SJSA1 (cell line): ENCODE measurements at regions not wholly inside any gene's neighbourhood (a gene's known extent, or its start where the extent isn't known, plus 50 kb on each side); places are given as distances from the start of the nearest gene placed in this dataset.
"Not testable (repeated sequence)": the region's sequence is repeated elsewhere in the genome, so short reads cannot be mapped to it uniquely, and the experiment has no call there.

Experiments
- DNase-seq, 2 experiments: peaks; one replicate each; pipeline ENCODE4 v3.0.0-alpha.2; 2015 to 2020; ENCODE audit warnings: low spot score in 2 of 2, low read depth in 1 of 2
- H3K27ac ChIP-seq: fragments of 250-450 bp; sonication (Bioruptor Pico); 2 replicates; pipeline ENCODE4 v1.5.1; 2020; ENCODE audit warnings: mild to moderate bottlenecking, moderate library complexity
- H3K27me3 ChIP-seq: fragments of 250-450 bp; sonication (Bioruptor Pico); replicated peaks from 2 replicates; pipeline ENCODE4 v1.5.1; 2020; ENCODE audit warnings: mild to moderate bottlenecking, moderate library complexity
- H3K36me3 ChIP-seq: fragments of 250-450 bp; sonication (Bioruptor Pico); 2 replicates; pipeline ENCODE4 v1.5.1; 2020; ENCODE audit warnings: mild to moderate bottlenecking
- H3K4me1 ChIP-seq: fragments of 250-450 bp; sonication (Bioruptor Pico); replicated peaks from 2 replicates; pipeline ENCODE4 v1.6.1; 2021; ENCODE audit warnings: mild to moderate bottlenecking
- H3K4me3 ChIP-seq: fragments of 250-450 bp; sonication (Bioruptor Pico); 2 replicates; pipeline ENCODE4 v1.5.1; 2020; ENCODE audit warnings: mild to moderate bottlenecking
- H3K9me3 ChIP-seq: fragments of 250-450 bp; sonication (Bioruptor Pico); replicated peaks from 2 replicates; pipeline ENCODE4 v1.5.1; 2020; ENCODE audit warnings: mild to moderate bottlenecking

DNA sequence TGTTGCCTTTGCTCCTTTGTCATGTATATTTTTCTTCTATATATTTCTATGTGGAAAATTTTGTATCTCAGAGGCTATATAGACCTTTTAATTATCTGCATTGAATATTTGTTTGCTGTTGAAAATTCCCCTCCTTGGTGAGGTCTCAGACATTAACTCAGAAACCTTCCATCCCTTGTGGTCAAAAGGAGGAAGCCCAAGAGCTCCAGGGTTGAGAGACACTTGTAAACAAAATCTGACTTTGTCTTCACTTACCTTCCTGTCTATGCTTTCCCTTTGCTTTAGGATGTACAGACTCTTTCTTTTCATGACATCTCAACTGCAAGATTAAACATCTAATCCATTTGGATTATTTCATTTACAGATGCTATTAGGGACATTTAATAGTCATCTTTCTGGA lies 157.5 kb downstream of the PCDH20 start:
- Histone ChIP-seq H3K27me3 (no peaks in the 10 kb centered on the region), H3K36me3 (no peaks in the 10 kb centered on the region), H3K27ac (no peak overlapping the region), H3K4me3 (no peak overlapping the region), H3K4me1 (no peaks in the 10 kb centered on the region), H3K9me3 (no peaks in the 10 kb centered on the region)
- no peak for DNase-seq

DNA sequence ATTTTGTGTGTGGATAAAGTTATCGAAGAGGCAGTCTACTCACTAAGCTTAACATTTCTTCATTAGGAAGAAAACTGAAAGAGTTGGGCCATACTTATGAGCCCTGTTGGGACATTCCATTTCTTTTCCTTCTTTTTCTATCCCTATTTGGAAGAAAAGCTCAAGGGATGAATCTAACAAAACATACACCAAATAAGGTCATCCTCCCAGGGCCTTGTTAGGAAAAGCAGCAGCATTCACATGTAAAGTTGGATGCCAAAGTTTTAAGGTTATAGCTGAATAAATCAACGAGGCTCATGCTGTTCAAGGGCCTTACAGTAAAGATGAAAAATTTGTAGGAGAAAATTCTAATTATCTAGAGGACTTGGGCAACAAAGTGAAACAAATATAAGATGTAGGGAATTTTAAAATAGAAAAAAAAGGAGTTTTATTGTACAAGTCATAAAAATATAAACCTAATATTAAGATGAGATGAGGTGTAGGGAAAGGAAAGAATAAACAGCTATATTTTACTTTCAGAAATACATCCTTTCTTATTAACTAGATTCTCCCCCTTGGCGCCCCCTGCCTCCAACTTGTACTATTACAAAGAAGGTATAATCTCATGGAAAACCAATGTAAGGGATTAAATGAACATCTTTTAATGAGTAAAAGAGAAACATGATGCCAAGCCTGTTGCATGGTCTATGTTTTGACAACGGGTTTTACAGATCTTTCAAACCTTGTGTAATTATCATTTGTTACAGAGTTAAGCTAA lies 160.4 kb downstream of the PCDH20 start:
- Histone ChIP-seq H3K4me3 (no peak overlapping the region), H3K27me3 (no peaks in the 10 kb centered on the region), H3K4me1 (no peaks in the 10 kb centered on the region), H3K36me3 (no peaks in the 10 kb centered on the region), H3K27ac (no peak overlapping the region), H3K9me3 (no peaks in the 10 kb centered on the region)
- no peak for DNase-seq

DNA sequence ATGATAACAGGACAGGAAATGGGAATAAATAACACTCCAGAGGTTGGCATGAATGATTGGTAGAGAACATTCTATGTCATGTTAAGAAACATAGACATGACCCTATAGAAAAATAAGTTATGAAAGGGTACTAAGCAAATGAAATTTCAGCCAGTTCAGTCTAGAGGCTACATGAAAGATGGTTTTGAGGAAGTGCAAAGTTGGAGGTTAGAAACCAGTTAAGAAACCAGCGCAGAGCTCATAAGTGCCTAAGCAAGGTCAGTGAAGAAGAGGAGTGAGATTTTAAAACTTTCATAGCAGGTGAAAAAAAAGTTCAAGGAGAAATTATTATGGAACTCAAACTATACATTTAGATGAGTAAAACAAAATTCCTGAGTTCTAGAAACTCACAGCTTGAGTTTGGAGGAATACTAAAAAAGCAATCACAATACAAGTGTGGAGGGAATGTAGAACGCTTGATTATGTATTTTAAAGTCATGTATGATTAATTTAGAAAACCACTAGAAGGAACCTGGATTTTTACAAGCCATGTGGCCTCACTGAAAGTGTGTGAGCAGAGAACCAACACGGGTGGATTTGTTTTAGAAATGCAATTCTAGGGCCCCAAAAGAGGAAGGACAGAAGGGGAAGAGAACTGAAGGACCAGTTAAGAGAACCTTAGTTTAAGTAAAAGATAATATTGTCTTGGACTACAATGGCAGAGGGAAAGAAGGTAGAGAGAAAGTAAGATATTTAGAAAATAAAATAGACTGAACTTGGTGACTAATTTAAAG lies 162.4 kb downstream of the PCDH20 start:
- no peaks in the 10 kb centered on the region for H3K36me3 ChIP-seq
- H3K27me3 ChIP-seq: no peaks in the 10 kb centered on the region
- DNase-seq: no peak
- no peaks in the 10 kb centered on the region for H3K4me1 ChIP-seq
- H3K4me3 ChIP-seq: no peak overlapping the region
- no peaks in the 10 kb centered on the region for H3K9me3 ChIP-seq
- no peak overlapping the region for H3K27ac ChIP-seq

DNA sequence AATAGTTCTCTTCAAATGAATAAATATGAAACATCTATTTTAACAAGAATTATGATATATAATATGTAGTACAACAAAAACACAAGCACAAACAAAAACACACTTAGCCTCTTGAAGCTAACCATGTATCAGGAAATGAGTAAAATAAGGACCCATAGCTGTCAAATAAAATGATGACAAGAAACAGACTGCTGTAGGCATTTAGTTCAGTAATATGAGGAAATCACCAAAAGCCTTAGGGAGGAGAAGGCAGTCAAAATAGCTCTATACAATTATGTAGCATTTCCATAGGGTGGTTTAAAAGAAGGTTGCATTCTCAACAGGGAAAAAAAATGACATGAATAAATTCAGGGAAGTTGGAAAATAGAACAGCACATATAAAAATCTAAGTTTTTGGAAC lies 163.4 kb downstream of the PCDH20 start:
- DNase-seq: no peak
- no peak overlapping the region for H3K4me3 ChIP-seq
- no peaks in the 10 kb centered on the region for H3K9me3 ChIP-seq
- no peaks in the 10 kb centered on the region for H3K27me3 ChIP-seq
- H3K27ac ChIP-seq: no peak overlapping the region
- no peaks in the 10 kb centered on the region for H3K4me1 ChIP-seq
- H3K36me3 ChIP-seq: no peaks in the 10 kb centered on the region

DNA sequence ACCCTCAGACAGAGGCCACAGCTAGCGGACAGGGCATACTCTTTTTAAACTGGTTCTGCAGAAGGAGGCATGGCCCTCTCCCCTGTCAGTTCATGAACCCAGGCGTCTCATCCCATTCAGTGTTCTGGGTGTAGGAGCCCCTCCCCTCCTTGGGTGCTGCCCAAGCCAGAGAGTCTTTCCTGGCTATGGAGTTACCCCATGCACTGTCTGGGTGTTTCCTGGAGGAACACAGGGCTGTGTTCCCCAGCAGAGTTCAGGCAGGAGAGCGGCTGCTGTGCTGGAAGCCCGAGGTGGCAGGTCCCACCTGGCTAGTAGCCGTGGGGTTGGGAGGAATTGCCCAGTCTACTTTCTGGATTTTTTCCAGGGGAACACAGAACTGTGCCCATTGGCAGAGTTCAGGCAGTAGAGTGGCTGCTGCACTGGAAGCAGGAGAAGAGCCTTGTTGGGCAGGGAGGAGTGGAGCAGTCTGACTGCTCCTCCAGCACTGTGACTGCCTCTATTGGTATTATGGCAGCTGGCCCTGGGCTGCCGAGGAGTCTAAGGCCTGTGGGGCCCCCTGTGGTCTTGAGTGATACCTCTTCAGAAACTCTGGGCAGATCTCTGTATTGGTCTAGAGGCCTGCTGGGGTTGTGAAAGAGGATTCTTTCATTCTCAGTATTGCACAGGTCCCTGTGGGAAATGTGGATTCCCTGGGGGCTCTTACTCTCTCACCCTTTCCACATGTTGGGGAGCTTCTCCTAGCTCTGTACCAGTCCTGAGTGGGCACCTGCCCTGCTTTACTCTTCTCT lies 168.3 kb downstream of the PCDH20 start:
- no peaks in the 10 kb centered on the region for H3K27me3 ChIP-seq
- no peak for DNase-seq
- H3K9me3 ChIP-seq: no peaks in the 10 kb centered on the region
- H3K4me3 ChIP-seq: no peak overlapping the region
- no peak overlapping the region for H3K27ac ChIP-seq
- H3K36me3 ChIP-seq: no peaks in the 10 kb centered on the region
- H3K4me1 ChIP-seq: no peaks in the 10 kb centered on the region

DNA sequence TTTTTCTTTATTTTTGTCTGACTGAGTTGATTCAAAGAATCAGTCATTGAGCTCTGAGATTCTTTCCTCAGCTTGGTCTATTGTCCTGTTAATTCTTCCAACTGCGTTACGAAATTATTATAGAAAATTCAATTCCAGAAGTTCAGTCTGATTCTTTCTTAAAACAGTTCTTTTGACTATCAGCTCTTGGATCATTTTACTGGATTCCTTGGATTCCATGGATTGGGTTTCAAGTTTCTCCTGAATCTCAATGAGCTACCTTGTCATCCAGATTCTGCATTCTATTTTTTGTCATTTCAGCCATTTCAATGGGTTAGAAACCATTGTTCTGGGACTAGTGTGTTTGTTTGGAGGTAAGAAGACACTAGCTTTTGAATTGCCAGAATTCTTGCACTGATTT lies 169.3 kb downstream of the PCDH20 start:
- Histone ChIP-seq H3K36me3 (no peaks in the 10 kb centered on the region), H3K27me3 (no peaks in the 10 kb centered on the region), H3K9me3 (no peaks in the 10 kb centered on the region), H3K4me1 (no peaks in the 10 kb centered on the region), H3K4me3 (no peak overlapping the region), H3K27ac (no peak overlapping the region)
- DNase-seq: no peak

DNA sequence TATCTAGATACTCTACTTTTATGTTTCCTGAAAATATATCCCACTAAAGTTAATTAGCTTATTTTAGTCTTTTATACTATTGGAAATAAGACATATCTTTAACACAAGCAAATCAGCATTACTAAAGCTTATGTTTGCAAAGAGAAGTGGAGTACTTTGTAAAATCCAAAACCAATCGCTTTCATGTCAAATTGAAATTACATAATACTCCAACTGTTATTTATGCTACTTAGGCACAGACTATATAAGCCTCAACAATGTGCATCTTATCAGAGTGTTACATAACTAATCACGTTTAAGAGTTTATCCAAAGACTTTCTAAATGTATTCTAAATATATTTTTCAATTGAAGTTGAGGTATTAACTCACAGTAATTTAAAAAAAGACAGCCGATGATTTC lies 200.0 kb downstream of the PCDH20 start:
- H3K9me3 ChIP-seq: no peaks in the 10 kb centered on the region
- no peak overlapping the region for H3K4me3 ChIP-seq
- no peaks in the 10 kb centered on the region for H3K4me1 ChIP-seq
- H3K27ac ChIP-seq: no peak overlapping the region
- no peak for DNase-seq
- no peaks in the 10 kb centered on the region for H3K27me3 ChIP-seq
- H3K36me3 ChIP-seq: no peaks in the 10 kb centered on the region

DNA sequence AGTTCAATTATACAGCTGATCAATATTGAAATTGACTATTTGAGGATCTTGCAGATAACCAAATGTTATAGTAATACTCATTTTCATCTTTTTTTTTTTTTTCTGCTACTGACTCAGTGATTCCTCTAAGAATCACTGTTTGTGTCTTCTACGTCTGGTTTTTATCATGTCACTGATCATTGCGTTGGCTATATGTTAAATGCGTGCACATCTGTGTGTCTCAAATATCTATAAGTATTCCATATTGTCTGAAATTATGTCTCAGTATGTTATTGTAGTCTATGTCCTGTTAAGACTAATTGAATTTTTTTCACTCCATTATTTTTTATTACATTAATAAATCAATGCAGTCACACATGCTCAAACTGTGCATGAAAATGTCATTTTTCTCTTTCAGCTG lies 200.5 kb downstream of the PCDH20 start:
- H3K36me3 ChIP-seq: no peaks in the 10 kb centered on the region
- H3K4me3 ChIP-seq: no peak overlapping the region
- no peaks in the 10 kb centered on the region for H3K9me3 ChIP-seq
- no peak overlapping the region for H3K27ac ChIP-seq
- no peaks in the 10 kb centered on the region for H3K4me1 ChIP-seq
- no peaks in the 10 kb centered on the region for H3K27me3 ChIP-seq
- DNase-seq: no peak

DNA sequence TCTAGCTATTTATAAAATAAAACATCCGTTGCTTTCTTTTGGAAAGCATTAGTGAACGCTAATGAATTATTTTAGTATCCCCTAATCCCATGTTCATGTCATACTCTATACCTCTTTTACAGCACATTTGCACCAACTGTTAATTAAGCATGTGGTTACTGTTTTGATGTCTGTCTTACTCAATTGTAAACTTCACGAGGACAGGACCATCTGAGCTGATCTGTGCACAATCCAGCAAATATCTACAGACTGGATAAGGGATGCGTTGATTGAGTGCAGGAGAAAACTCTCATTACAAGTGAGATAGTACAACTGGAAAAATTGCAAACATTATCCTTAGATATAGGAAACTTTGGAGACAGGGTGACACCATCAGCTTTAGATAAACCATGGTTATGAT lies 201.1 kb downstream of the PCDH20 start:
- Histone ChIP-seq H3K9me3 (no peaks in the 10 kb centered on the region), H3K27ac (no peak overlapping the region), H3K36me3 (no peaks in the 10 kb centered on the region), H3K4me1 (no peaks in the 10 kb centered on the region), H3K27me3 (no peaks in the 10 kb centered on the region), H3K4me3 (no peak overlapping the region)
- no peak for DNase-seq

DNA sequence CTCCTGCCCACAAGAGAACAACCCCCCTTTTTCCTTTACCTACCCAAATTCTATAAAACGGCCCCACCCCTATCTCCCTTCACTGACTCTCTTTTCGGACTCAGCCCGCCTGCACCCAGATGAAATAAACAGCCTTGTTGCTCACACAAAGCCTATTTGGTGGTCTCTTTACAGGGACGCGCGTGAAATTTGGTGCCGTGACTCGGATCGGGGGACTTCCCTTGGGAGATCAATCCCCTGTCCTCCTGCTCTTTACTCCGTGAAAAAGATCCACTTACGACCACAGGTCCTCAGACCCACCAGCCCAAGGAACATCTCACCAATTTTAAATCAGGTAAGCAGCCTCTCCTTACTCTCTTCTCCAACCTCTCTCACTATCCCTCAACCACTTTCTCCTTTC lies 209.8 kb downstream of the PCDH20 start:
- not testable (repeated sequence) for H3K36me3 ChIP-seq, H3K4me3 ChIP-seq, H3K4me1 ChIP-seq, H3K27ac ChIP-seq, H3K27me3 ChIP-seq, H3K9me3 ChIP-seq, DNase-seq

DNA sequence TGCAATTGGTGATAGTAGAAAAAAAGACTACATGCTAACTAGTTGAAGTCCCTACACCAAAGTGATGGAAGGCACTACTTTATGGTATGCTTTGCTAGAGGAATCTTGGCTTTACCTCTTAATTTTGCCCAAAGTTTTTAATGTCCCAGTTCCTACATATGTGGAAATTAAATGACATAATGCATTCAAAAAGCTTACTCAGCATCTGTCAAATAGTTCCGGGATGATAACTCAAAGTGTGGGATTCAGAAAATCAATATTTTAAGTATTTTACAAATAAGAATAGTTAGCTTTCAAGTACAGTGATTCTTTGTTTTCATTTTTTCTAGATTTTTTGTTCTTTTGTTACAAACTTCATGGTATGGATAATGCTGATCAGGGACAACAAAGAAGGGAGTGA lies 211.6 kb downstream of the PCDH20 start:
- Histone ChIP-seq H3K27ac (no peak overlapping the region), H3K27me3 (no peaks in the 10 kb centered on the region), H3K4me1 (no peaks in the 10 kb centered on the region), H3K9me3 (no peaks in the 10 kb centered on the region), H3K36me3 (no peaks in the 10 kb centered on the region), H3K4me3 (no peak overlapping the region)
- DNase-seq: no peak

DNA sequence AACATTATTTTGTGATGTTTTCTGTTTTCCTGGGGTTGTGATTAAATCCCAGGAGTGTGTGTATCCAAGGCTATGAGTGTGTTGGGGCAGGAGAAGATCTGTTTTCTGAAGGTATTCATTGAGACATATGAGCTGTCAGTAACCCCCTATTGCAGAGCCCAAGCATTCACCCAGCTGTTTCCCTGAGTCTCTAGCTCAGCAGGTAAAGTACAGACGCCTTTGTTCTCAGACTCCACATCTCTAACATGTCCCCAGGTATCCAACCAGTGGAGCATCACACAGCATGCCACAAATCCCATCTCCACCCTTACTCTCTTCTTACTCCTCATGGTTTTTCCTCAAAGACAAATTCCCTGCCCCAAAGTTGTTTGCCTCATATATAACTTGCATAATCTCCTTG lies 213.6 kb downstream of the PCDH20 start:
- Histone ChIP-seq H3K36me3 (no peaks in the 10 kb centered on the region), H3K4me3 (no peak overlapping the region), H3K9me3 (no peaks in the 10 kb centered on the region), H3K27me3 (no peaks in the 10 kb centered on the region), H3K4me1 (no peaks in the 10 kb centered on the region), H3K27ac (no peak overlapping the region)
- no peak for DNase-seq

DNA sequence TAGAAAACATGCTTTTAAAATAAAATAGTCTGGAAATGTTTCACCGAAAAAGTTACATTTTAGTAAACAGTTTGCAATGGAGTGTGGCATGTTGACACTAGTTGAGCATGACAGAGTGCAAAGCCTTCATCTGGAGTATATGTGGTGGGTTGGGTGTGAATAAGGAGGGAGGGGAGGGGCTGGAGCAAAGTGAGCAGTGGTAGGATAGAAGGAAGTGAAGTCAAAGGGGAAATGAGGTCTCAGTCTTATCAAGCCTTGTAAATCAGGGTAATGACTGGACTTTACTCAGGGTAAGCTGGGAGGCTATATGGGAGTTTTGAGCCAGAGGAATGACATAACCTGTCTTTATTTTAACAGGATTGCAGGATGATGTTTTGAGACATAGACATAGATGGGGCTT lies 222.8 kb downstream of the PCDH20 start:
- H3K9me3 ChIP-seq: no peaks in the 10 kb centered on the region
- no peak overlapping the region for H3K4me3 ChIP-seq
- no peaks in the 10 kb centered on the region for H3K27me3 ChIP-seq

DNA sequence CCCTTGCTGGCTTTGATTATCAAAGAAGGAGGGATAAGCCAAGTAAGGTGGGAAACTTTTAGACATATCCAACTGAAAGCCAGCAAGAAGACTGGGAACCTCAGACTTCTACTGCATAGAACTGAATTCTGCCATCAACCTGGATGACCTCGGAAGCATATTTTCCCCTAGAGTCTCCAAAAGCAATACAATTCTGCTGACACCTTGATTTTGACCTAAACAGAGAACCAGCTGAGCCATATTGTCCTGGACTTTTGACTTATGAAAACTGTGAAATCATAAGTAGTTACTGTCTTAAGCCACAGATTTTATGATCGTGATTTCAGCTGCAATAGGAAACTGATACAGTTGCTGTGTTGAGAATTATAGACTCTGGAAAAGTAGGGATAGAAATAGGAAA lies 227.6 kb downstream of the PCDH20 start:
- H3K9me3 ChIP-seq: no peaks in the 10 kb centered on the region
- H3K27me3 ChIP-seq: no peaks in the 10 kb centered on the region
- no peak overlapping the region for H3K4me3 ChIP-seq
- H3K4me1 ChIP-seq: no peaks in the 10 kb centered on the region
- no peaks in the 10 kb centered on the region for H3K36me3 ChIP-seq
- no peak overlapping the region for H3K27ac ChIP-seq
- DNase-seq: no peak

More for the DNA sequence above, 222.8 kb downstream of the PCDH20 start:
- Histone ChIP-seq H3K4me1 (no peaks in the 10 kb centered on the region), H3K27ac (no peak overlapping the region), H3K36me3 (no peaks in the 10 kb centered on the region)
- no peak for DNase-seq
